Stimulated activated CD4-positive, alpha-beta T cell treated with anti-CD3 and anti-CD28 coated beads, Interleukin-15, amount 100 ng/mL, for 24 hours (primary cell): ENCODE measurements at regions not wholly inside any gene's neighbourhood (a gene's known extent, or its start where the extent isn't known, plus 50 kb on each side); places are given as distances from the start of the nearest gene placed in this dataset.
"Not testable (repeated sequence)": the region's sequence is repeated elsewhere in the genome, so short reads cannot be mapped to it uniquely, and the experiment has no call there.

Experiments used
- DNase-seq: peaks from one replicate; pipeline ENCODE4 v3.0.0-alpha.2; 2020

- not testable (repeated sequence) for DNase-seq
Observed at GRCh38 chr2:54031288-54031687, 60.5 kb upstream of the PSME4 start.

- DNase-seq = no peak
Observed at GRCh38 chr2:54030806-54031205, 60.0 kb upstream of the PSME4 start.

GRCh38 chr2:54030396-54030741 lies 59.6 kb upstream of the PSME4 start:
- DNase-seq = no peak

- DNase-seq = no peak
Observed at GRCh38 chr2:54029721-54030395, 59.1 kb upstream of the PSME4 start.

GRCh38 chr2:54025463-54026075 lies 54.8 kb upstream of the PSME4 start:
- not testable (repeated sequence) for DNase-seq

GRCh38 chr2:54024576-54024975 lies 53.8 kb upstream of the PSME4 start:
- no peak for DNase-seq

GRCh38 chr2:54021702-54022101 lies 50.9 kb upstream of the PSME4 start:
- no peak for DNase-seq

GRCh38 chr2:54020793-54021414 lies 50.1 kb upstream of the PSME4 start:
- DNase-seq = no peak
